ENCODE measurements at regions not wholly inside any gene's neighbourhood (a gene's known extent, or its start where the extent isn't known, plus 50 kb on each side); places are given as distances from the start of the nearest gene placed in this dataset.

- Mint-ChIP-seq H3K36me3 (no peaks in the 10 kb centered on the region), H3K27me3 (ENCODE audit: low read depth) (peaks cover 62% of the 10 kb centered on the region), H3K9me3 (peaks cover 5% of the 10 kb centered on the region), H3K27ac (no peak overlapping the region), H3K4me3 (no peak overlapping the region), H3K4me1 (peaks cover 1% of the 10 kb centered on the region)
- DNase-seq (ENCODE audit: low spot score in 2 of 2, unreplicated experiment in 2 of 2): no peak
- TF ChIP-seq, protein P1, sequence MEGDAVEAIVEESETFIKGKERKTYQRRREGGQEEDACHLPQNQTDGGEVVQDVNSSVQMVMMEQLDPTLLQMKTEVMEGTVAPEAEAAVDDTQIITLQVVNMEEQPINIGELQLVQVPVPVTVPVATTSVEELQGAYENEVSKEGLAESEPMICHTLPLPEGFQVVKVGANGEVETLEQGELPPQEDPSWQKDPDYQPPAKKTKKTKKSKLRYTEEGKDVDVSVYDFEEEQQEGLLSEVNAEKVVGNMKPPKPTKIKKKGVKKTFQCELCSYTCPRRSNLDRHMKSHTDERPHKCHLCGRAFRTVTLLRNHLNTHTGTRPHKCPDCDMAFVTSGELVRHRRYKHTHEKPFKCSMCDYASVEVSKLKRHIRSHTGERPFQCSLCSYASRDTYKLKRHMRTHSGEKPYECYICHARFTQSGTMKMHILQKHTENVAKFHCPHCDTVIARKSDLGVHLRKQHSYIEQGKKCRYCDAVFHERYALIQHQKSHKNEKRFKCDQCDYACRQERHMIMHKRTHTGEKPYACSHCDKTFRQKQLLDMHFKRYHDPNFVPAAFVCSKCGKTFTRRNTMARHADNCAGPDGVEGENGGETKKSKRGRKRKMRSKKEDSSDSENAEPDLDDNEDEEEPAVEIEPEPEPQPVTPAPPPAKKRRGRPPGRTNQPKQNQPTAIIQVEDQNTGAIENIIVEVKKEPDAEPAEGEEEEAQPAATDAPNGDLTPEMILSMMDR (IDR thresholded peaks at IDR 0.05; ENCODE audit: unreplicated experiment): no peak
Measured at GRCh38 chr16:80041410-80041809, 440.9 kb upstream of the MAF start.

DNA sequence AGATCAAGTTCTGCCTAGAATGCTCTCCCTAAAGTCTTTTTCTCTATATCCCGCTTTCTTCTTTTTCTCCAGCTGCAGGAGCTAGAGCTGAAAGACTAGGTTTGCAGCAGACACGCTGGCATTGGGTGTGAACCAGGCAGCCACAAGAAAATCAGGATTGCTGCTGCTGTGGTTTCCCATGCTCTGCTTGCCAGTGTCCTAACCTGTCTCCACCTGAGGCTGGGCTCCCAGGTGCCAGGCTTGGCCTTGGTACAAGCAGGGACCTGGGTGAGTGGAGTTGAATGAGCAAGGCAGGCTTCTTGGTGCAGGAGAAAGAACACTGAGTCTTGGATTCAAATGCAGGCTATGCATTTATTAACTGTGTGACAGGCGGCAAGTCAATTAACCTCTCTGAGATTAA is 440.3 kb upstream of the MAF start:
- H3K27ac Mint-ChIP-seq: no peak overlapping the region
- no peak overlapping the region for H3K4me3 Mint-ChIP-seq
- TF ChIP-seq, protein P1 (IDR thresholded peaks at IDR 0.05; ENCODE audit: unreplicated experiment): no peak
- H3K27me3 Mint-ChIP-seq (ENCODE audit: low read depth): peaks cover 57% of the 10 kb centered on the region
- no peak for DNase-seq (ENCODE audit: low spot score in 2 of 2, unreplicated experiment in 2 of 2)
- no peaks in the 10 kb centered on the region for H3K4me1 Mint-ChIP-seq
- H3K36me3 Mint-ChIP-seq: no peaks in the 10 kb centered on the region
- peaks cover 5% of the 10 kb centered on the region for H3K9me3 Mint-ChIP-seq

DNA sequence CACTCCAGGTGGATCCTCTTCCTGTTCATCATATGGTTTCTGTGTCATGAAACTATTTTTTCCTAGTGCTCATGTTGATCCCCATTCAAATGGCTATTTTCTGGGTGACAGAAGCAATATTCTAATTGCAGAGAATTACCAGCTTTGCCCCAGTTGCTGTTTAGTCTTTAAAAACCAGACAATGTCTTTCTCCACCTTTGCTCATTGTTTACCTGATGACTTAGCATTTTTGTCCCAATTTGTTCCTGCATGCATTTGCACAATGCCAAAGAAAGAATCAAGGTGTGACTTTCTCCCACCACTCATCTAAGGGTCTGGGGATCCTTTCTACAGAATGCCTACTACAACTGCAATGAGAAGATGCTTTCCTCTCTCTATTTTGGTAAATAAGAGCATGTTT is 439.9 kb upstream of the MAF start:
- H3K27ac Mint-ChIP-seq: no peak overlapping the region
- peaks cover 5% of the 10 kb centered on the region for H3K9me3 Mint-ChIP-seq
- no peak for DNase-seq (ENCODE audit: low spot score in 2 of 2, unreplicated experiment in 2 of 2)
- TF ChIP-seq, protein P1 (IDR thresholded peaks at IDR 0.05; ENCODE audit: unreplicated experiment): no peak
- H3K4me1 Mint-ChIP-seq: no peaks in the 10 kb centered on the region
- no peaks in the 10 kb centered on the region for H3K36me3 Mint-ChIP-seq
- peaks cover 53% of the 10 kb centered on the region for H3K27me3 Mint-ChIP-seq (ENCODE audit: low read depth)
- no peak overlapping the region for H3K4me3 Mint-ChIP-seq

DNA sequence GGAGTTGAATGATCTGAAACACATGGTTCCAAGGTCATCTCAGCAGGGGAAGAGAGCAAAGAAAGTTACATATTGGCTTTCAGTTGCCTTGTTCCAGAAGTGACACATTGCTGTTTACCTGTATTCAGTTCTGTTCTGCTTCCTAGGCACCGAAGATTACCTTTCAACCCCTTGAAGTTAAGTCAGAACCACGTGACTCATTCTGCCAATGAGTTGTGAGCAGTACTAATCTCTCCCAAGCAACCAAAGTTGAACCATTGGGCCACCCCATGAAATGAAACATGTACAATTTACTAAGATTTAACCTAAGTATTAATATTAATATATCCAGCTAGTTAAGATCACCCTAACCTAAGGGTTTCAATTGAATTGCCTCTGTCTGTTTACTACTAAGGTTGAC is 439.2 kb upstream of the MAF start:
- H3K4me1 Mint-ChIP-seq: no peaks in the 10 kb centered on the region
- no peak overlapping the region for H3K4me3 Mint-ChIP-seq
- no peaks in the 10 kb centered on the region for H3K36me3 Mint-ChIP-seq
- H3K9me3 Mint-ChIP-seq: peaks cover 5% of the 10 kb centered on the region
- no peak for DNase-seq (ENCODE audit: low spot score in 2 of 2, unreplicated experiment in 2 of 2)
- no peak overlapping the region for H3K27ac Mint-ChIP-seq
- H3K27me3 Mint-ChIP-seq (ENCODE audit: low read depth): peaks cover 51% of the 10 kb centered on the region
- TF ChIP-seq, protein P1 (IDR thresholded peaks at IDR 0.05; ENCODE audit: unreplicated experiment): no peak

GRCh38 chr16:80038566-80038965 is 438.0 kb upstream of the MAF start:
- DNase-seq (ENCODE audit: low spot score in 2 of 2, unreplicated experiment in 2 of 2): no peak
- H3K27ac Mint-ChIP-seq: no peak overlapping the region
- no peaks in the 10 kb centered on the region for H3K36me3 Mint-ChIP-seq
- no peak overlapping the region for H3K4me3 Mint-ChIP-seq
- TF ChIP-seq, protein P1 (IDR thresholded peaks at IDR 0.05; ENCODE audit: unreplicated experiment): no peak
- H3K9me3 Mint-ChIP-seq: peaks cover 13% of the 10 kb centered on the region
- peaks cover 41% of the 10 kb centered on the region for H3K27me3 Mint-ChIP-seq (ENCODE audit: low read depth)
- H3K4me1 Mint-ChIP-seq: no peaks in the 10 kb centered on the region
